GM10266 (cell line): ENCODE measurements at regions not wholly inside any gene's neighbourhood (a gene's known extent, or its start where the extent isn't known, plus 50 kb on each side); places are given as distances from the start of the nearest gene placed in this dataset.

Source experiments
- DNase-seq: peaks from one replicate; pipeline ENCODE4 v3.0.0; 2012; ENCODE audit errors: extremely low spot score
- TF ChIP-seq, protein P1 (sequence below): IDR thresholded peaks from 2 replicates; pipeline ENCODE4 v1.5.1; 2012; ENCODE audit warnings: mild to moderate bottlenecking, low read depth; ENCODE audit not compliant: control insufficient read depth, insufficient read depth; ENCODE audit errors: missing control alignments

DNA sequence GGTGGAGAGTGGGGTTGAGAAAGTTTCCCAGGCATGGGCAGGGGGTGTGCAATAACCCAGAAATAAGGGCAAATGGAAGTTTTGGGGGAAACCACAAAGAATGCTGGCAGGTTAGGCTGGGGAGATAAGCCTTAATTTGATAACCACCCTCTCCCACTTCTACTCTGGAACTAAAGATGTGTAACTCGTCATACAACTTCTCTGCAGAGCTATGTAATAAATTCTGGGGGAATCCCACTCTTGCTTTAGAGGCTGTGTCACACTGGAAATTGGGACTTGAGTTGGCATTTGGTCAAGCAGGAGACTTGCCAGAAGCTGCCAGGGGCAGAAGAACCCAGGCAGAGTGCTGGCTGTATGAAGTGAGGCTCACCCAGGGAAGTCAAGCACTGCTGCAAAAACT, 170.9 kb upstream of the CPEB2 start:
- no peak for DNase-seq

DNA sequence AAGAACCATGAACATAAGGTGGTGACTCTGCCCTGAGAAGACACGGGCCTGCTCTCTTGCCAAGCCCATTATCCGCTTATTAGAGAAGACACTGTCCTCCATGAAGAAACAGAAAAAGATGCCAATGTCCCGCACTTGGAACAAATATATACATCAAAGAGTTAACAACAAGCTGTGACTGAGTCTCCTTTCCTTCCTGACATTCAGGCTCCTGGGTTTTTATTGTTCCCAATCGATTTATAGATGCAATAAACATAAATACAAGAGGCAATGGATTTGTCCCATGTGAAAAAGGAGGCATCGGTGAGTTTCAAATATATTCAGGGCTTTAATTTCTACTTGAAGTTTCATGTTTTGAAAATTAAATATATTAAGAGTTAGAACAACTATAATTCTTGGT, 169.2 kb upstream of the CPEB2 start:
- TF ChIP-seq, protein P1, sequence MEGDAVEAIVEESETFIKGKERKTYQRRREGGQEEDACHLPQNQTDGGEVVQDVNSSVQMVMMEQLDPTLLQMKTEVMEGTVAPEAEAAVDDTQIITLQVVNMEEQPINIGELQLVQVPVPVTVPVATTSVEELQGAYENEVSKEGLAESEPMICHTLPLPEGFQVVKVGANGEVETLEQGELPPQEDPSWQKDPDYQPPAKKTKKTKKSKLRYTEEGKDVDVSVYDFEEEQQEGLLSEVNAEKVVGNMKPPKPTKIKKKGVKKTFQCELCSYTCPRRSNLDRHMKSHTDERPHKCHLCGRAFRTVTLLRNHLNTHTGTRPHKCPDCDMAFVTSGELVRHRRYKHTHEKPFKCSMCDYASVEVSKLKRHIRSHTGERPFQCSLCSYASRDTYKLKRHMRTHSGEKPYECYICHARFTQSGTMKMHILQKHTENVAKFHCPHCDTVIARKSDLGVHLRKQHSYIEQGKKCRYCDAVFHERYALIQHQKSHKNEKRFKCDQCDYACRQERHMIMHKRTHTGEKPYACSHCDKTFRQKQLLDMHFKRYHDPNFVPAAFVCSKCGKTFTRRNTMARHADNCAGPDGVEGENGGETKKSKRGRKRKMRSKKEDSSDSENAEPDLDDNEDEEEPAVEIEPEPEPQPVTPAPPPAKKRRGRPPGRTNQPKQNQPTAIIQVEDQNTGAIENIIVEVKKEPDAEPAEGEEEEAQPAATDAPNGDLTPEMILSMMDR, result no peak
- no peak for DNase-seq

More for the DNA sequence above, 170.9 kb upstream of the CPEB2 start:
- TF ChIP-seq, protein P1, result no peak

DNA sequence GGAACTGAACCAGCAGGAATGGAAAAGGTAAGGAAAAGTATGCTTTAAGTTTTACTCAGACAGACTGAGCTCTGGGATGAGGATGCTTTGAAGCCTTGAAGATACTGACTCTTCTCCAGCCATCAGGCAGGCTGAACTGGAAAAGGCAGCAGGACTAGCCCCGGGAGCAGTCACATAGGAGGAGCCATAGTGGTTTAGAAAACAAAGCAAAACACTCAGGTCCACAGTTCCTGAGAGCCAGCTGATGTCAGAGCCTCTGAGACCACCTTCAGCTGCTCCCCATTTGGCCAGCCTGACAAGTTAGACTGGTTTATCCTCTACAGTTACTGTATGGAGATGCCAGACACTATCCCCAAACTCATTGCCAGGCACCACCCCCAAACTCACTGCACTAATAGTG, 167.9 kb upstream of the CPEB2 start:
- TF ChIP-seq, protein P1, result no peak
- DNase-seq, result no peak

DNA sequence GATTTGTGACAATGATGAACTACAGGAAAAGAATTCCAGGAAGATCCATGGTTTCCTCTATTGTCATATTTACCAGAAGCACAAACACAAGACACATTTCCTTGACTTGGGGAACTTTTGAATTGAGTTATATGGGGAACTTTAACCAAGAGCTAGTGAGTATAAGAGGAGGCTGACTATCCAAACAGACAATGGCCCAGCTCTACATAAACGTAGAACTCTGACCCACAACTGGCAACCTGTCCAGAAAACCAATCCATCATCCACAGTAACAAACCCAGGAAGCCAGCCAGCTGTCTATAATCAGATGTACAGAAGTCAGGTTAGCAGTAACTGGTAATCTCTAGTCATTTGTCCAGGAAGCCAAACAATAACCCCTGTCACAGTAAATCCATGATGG, 167.0 kb upstream of the CPEB2 start:
- TF ChIP-seq, protein P1, result no peak
- no peak for DNase-seq

DNA sequence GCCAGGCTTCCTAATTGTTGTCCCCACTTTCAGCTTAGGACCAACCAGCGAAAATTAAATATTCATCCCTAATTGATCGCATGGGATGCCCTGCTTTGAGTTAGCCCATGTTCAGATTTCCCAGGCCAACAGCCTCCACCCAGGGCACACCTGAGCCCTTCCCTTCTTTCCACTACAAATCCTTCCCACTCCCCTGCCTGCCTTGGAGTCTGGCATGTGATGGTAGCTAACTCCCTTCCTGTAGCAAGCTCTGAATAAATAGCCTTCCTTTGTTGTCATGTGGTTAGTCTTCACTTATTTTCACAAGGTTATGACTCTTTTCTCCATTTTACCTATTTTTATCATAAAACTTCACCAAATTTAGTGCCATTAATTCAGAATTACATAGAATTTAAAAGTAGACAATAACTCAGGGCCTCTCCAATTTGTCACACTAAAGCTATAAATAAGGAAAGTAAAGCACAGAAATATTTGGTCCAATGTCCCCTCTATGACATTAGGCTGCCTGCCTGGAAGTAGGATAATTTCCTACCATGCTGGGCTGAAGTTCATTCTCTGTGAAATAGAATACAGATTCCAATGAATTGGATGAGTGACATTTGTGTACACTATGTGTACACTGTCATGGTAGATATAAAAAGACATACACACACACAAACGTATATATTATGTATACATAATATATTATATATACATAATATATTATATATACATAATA, 166.4 kb upstream of the CPEB2 start:
- DNase-seq, result no peak
- TF ChIP-seq, protein P1, result no peak

DNA sequence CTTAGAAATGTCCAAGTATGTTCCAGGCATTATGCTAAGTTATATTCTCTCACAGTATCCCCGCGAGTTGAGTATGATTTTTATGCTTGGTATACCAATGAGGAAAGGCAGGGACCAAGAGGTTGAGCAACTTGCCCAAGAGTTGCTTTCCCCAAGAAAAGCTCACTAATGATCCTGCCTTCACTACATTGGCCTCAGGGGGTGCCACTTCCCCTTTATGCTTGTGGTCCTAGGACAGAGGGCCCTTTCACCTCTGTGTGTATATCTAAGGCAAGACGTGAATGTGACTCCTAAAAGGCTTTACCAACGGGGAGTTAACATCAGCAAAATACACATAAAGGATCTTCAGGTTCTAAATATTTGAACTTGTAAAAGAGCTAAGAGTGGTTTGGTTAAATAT, 164.4 kb upstream of the CPEB2 start:
- TF ChIP-seq, protein P1, result no peak
- DNase-seq, result no peak
